WTC11 (cell line): ENCODE measurements at regions not wholly inside any gene's neighbourhood (a gene's known extent, or its start where the extent isn't known, plus 50 kb on each side); places are given as distances from the start of the nearest gene placed in this dataset.

Experiments
- CTCF ChIP-seq: fragments of 200-600 bp; IDR thresholded peaks from 2 replicates; pipeline ENCODE4 v1.8.0; 2022; ENCODE audit warnings: antibody characterized with exemption
- JUN ChIP-seq: sonication (generic); formaldehyde crosslinking; IDR thresholded peaks from 2 replicates; pipeline ENCODE4 v1.8.0; 2023; ENCODE audit warnings: mild to moderate bottlenecking, missing genetic modification reagents
- NR3C1 ChIP-seq: sonication (generic); formaldehyde crosslinking; conservative IDR thresholded peaks from 2 replicates; pipeline ENCODE4 v1.8.1; 2023; ENCODE audit warnings: low read depth, mild to moderate bottlenecking, missing genetic modification reagents
- PREB ChIP-seq: sonication (generic); formaldehyde crosslinking; IDR thresholded peaks from 2 replicates; pipeline ENCODE4 v1.8.1; 2022; ENCODE audit warnings: mild to moderate bottlenecking, missing genetic modification reagents, moderate library complexity, borderline replicate concordance
- TEAD4 ChIP-seq: sonication (generic); formaldehyde crosslinking; IDR thresholded peaks from 2 replicates; pipeline ENCODE4 v1.8.0; 2022; ENCODE audit warnings: mild to moderate bottlenecking, missing genetic modification reagents

- TF ChIP-seq CTCF (no peak), NR3C1 (CRISPR knock-in tag) (no peak), JUN (no peak), TEAD4 (CRISPR knock-in tag) (no peak), PREB (CRISPR knock-in tag) (no peak)
These were observed 642.1 kb upstream of the ID2 start for GRCh38 chr2:8039732-8040131.
